Fibroblast of lung (primary cell): ENCODE measurements at regions not wholly inside any gene's neighbourhood (a gene's known extent, or its start where the extent isn't known, plus 50 kb on each side); places are given as distances from the start of the nearest gene placed in this dataset.

Source experiments
- CTCF ChIP-seq, 2 donors: IDR thresholded peaks in 1 of 2; conservative IDR thresholded peaks in 1 of 2; 1 replicate in 1 of 2; 2 replicates in 1 of 2; pipeline ENCODE4 v1.5.1; 2011 to 2012; ENCODE audit warnings: low read length in 2 of 2, control low read depth in 1 of 2, inconsistent platforms in 1 of 2, low read depth in 1 of 2, mild to moderate bottlenecking in 1 of 2
- EZH2 ChIP-seq: IDR thresholded peaks from 2 replicates; pipeline ENCODE4 v1.5.1; 2012; ENCODE audit warnings: low read length, control low read depth, mild to moderate bottlenecking; ENCODE audit errors: missing control alignments

- TF ChIP-seq EZH2 (no peak), CTCF (conservative IDR thresholded peaks at IDR 0.05 in 1 of 2, IDR thresholded peaks at IDR 0.05 in 1 of 2; ENCODE audit: low read depth in 1 of 2, low read length in 2 of 2) (no peak)
These were observed 222.2 kb downstream of the LURAP1L start for GRCh38 chr9:12997009-12997408.
